Transverse colon (tissue), 3 donors: ENCODE measurements at regions not wholly inside any gene's neighbourhood (a gene's known extent, or its start where the extent isn't known, plus 50 kb on each side); places are given as distances from the start of the nearest gene placed in this dataset.

Experiments
- EP300 ChIP-seq: sonication (generic); formaldehyde crosslinking; IDR thresholded peaks from one replicate; pipeline ENCODE4 v1.6.1; 2017; ENCODE audit warnings: antibody characterized with exemption, low read depth
- POLR2A ChIP-seq: fragments of 450-650 bp; IDR thresholded peaks from one replicate; pipeline ENCODE4 v1.6.1; 2016; ENCODE audit warnings: antibody characterized with exemption, mild to moderate bottlenecking, moderate library complexity
- TF ChIP-seq, protein P1 (sequence below), 5 experiments: fragments of 200-600 bp in 3 of 5; fragments of 450-650 bp in 2 of 5; sonication (generic) in 3 of 5; IDR thresholded peaks; 1 replicate in 2 of 5; 2 replicates in 3 of 5; pipeline ENCODE4 v1.5.1; 2016 to 2017; ENCODE audit warnings: antibody characterized with exemption in 5 of 5, inconsistent platforms in 3 of 5, mild to moderate bottlenecking in 2 of 5, moderate library complexity in 1 of 5

DNA sequence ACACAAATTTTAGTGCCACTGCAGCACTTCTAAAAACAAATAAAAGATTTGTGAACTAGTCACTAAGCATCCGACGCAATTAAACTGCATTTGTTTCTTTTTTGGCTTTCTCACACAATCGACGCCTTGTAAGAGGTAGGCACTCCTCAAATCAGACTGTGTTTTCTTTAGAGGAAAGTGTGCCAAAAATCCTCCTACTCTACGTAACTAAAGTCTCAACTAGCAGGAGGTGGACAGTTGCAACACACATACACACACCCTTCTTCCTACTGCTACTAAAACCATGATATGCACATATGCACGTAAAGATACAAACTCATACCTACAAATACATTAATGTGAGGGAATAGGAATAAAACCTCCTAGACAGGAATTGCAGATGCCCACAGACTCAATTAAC lies 844.7 kb upstream of the SOX9 start:
- TF ChIP-seq, protein P1, sequence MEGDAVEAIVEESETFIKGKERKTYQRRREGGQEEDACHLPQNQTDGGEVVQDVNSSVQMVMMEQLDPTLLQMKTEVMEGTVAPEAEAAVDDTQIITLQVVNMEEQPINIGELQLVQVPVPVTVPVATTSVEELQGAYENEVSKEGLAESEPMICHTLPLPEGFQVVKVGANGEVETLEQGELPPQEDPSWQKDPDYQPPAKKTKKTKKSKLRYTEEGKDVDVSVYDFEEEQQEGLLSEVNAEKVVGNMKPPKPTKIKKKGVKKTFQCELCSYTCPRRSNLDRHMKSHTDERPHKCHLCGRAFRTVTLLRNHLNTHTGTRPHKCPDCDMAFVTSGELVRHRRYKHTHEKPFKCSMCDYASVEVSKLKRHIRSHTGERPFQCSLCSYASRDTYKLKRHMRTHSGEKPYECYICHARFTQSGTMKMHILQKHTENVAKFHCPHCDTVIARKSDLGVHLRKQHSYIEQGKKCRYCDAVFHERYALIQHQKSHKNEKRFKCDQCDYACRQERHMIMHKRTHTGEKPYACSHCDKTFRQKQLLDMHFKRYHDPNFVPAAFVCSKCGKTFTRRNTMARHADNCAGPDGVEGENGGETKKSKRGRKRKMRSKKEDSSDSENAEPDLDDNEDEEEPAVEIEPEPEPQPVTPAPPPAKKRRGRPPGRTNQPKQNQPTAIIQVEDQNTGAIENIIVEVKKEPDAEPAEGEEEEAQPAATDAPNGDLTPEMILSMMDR (IDR thresholded peaks at IDR 0.05) = no peak
- TF ChIP-seq POLR2A (no peak), EP300 (no peak)
